Hepatocyte (in vitro differentiated cells): ENCODE measurements at regions not wholly inside any gene's neighbourhood (a gene's known extent, or its start where the extent isn't known, plus 50 kb on each side); places are given as distances from the start of the nearest gene placed in this dataset.

Experiments
- DNase-seq: peaks from one replicate; pipeline ENCODE4 v3.0.0-alpha.2; 2016; ENCODE audit warnings: low spot score
- H2AFZ ChIP-seq: fragments of 200-600 bp; sonication (generic); 2 replicates; pipeline ENCODE4 v1.6.0; 2016; ENCODE audit warnings: antibody characterized with exemption, mild to moderate bottlenecking
- H3K27ac ChIP-seq: fragments of 200-600 bp; sonication (generic); 2 replicates; pipeline ENCODE4 v1.5.1; 2016; ENCODE audit warnings: mild to moderate bottlenecking
- H3K27me3 ChIP-seq: fragments of 200-600 bp; sonication (generic); 2 replicates; pipeline ENCODE4 v1.6.1; 2016
- H3K36me3 ChIP-seq: fragments of 200-600 bp; sonication (generic); replicated peaks from 2 replicates; pipeline ENCODE4 v1.5.1; 2016; ENCODE audit warnings: low read depth; ENCODE audit not compliant: insufficient read depth
- H3K4me1 ChIP-seq: fragments of 200-600 bp; sonication (generic); 2 replicates; pipeline ENCODE4 v1.5.1; 2016; ENCODE audit warnings: mild to moderate bottlenecking, moderate library complexity; ENCODE audit not compliant: insufficient read depth
- H3K4me2 ChIP-seq: fragments of 200-600 bp; sonication (generic); 2 replicates; pipeline ENCODE4 v1.6.0; 2016
- H3K4me3 ChIP-seq: fragments of 200-600 bp; sonication (generic); 2 replicates; pipeline ENCODE4 v1.5.1; 2016; ENCODE audit warnings: mild to moderate bottlenecking
- H3K79me2 ChIP-seq: fragments of 200-600 bp; sonication (generic); 2 replicates; pipeline ENCODE4 v1.6.0; 2017; ENCODE audit warnings: mild to moderate bottlenecking
- H3K9me2 ChIP-seq: fragments of 200-600 bp; sonication (generic); replicated peaks from 2 replicates; pipeline ENCODE4 v1.6.0; 2017; ENCODE audit warnings: mild to moderate bottlenecking; ENCODE audit not compliant: insufficient read depth
- H3K9me3 ChIP-seq: fragments of 200-600 bp; sonication (generic); 2 replicates; pipeline ENCODE4 v1.5.1; 2016; ENCODE audit warnings: low read depth, mild to moderate bottlenecking
- H4K20me1 ChIP-seq: fragments of 200-600 bp; sonication (generic); 2 replicates; pipeline ENCODE4 v1.6.0; 2016; ENCODE audit warnings: mild to moderate bottlenecking; ENCODE audit not compliant: insufficient read depth, poor library complexity, severe bottlenecking
- EZH2 ChIP-seq: fragments of 200-600 bp; sonication (generic); IDR thresholded peaks from 2 replicates; pipeline ENCODE4 v1.6.1; 2016; ENCODE audit warnings: antibody characterized with exemption, mild to moderate bottlenecking, borderline replicate concordance
- EZH2phosphoT487 ChIP-seq: fragments of 200-600 bp; sonication (generic); IDR thresholded peaks from one replicate; pipeline ENCODE4 v1.6.1; 2018; ENCODE audit warnings: antibody characterized with exemption, mild to moderate bottlenecking, low read depth, moderate library complexity; ENCODE audit not compliant: unreplicated experiment, severe bottlenecking
- WGBS: methylation state at CpG from one replicate; pipeline ENCODE4 v1.1.6; 2016; ENCODE audit warnings: low lambda C conversion rate; ENCODE audit errors: missing lambda C conversion rate; 5-methylcytosine and 5-hydroxymethylcytosine counted together
- TF ChIP-seq, protein P1 (sequence below): fragments of 200-600 bp; sonication (generic); IDR thresholded peaks from 2 replicates; pipeline ENCODE4 v1.5.1; 2016; ENCODE audit warnings: antibody characterized with exemption, mild to moderate bottlenecking; ENCODE audit not compliant: poor library complexity

GRCh38 chr3:24639481-24640329 lies 145.1 kb upstream of the THRB start:
- Histone ChIP-seq H3K36me3 (no peaks in the 10 kb centered on the region), H3K9me3 (no peaks in the 10 kb centered on the region), H3K27ac (peak overlapping the region; percentile 59), H3K4me2 (peak overlapping the region; percentile 2), H4K20me1 (no peaks in the 10 kb centered on the region), H2AFZ (peak overlapping the region; percentile 14), H3K4me3 (no peak overlapping the region), H3K79me2 (no peaks in the 10 kb centered on the region), H3K27me3 (no peaks in the 10 kb centered on the region), H3K4me1 (peaks cover 13% of the 10 kb centered on the region), H3K9me2 (no peaks in the 10 kb centered on the region)
- WGBS: 87% methylated on average over 4 of the region's 4 CpGs
- no peak for DNase-seq
- TF ChIP-seq EZH2phosphoT487 (no peak), EZH2 (no peak)
- TF ChIP-seq, protein P1, sequence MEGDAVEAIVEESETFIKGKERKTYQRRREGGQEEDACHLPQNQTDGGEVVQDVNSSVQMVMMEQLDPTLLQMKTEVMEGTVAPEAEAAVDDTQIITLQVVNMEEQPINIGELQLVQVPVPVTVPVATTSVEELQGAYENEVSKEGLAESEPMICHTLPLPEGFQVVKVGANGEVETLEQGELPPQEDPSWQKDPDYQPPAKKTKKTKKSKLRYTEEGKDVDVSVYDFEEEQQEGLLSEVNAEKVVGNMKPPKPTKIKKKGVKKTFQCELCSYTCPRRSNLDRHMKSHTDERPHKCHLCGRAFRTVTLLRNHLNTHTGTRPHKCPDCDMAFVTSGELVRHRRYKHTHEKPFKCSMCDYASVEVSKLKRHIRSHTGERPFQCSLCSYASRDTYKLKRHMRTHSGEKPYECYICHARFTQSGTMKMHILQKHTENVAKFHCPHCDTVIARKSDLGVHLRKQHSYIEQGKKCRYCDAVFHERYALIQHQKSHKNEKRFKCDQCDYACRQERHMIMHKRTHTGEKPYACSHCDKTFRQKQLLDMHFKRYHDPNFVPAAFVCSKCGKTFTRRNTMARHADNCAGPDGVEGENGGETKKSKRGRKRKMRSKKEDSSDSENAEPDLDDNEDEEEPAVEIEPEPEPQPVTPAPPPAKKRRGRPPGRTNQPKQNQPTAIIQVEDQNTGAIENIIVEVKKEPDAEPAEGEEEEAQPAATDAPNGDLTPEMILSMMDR: no peak

DNA sequence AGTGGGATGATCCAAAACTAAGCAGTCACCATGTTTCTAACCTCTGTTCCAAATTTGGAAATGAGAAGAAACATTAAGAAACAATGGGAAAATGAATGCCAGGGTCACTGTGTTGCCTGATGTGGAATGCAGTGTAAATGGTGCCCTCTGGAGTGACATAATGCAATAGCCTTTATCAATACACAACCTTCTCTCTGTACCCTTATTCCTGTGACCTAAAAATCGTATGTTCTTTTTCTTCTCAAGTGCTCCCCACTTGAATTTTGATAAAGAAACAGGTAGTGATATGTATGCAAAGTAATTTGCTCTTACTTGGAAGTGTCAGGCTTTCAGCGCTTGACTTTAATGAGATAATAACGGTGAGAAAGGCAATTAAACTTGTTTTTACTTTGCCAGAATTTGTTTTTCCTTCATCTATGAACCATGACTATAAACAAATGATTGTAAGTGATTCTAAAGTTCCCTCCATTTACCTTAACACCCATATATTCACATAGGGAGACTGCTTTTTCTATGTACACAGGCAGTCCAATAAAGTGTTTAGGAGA lies 145.8 kb upstream of the THRB start:
- DNase-seq: peak; percentile 55
- Histone ChIP-seq H3K4me3 (no peak overlapping the region), H2AFZ (no peak overlapping the region), H4K20me1 (no peaks in the 10 kb centered on the region), H3K27ac (peak overlapping the region; percentile 59), H3K36me3 (no peaks in the 10 kb centered on the region), H3K9me3 (no peaks in the 10 kb centered on the region), H3K79me2 (no peaks in the 10 kb centered on the region), H3K9me2 (no peaks in the 10 kb centered on the region), H3K4me1 (peaks cover 13% of the 10 kb centered on the region), H3K4me2 (peak overlapping the region; percentile 2), H3K27me3 (no peaks in the 10 kb centered on the region)
- 66% methylated on average over 3 of the region's 3 CpGs for WGBS
- TF ChIP-seq EZH2: no peak
- TF ChIP-seq, protein P1: peak; percentile 56

GRCh38 chr3:24641628-24642027 lies 147.0 kb upstream of the THRB start:
- Histone ChIP-seq H4K20me1 (no peaks in the 10 kb centered on the region), H3K9me2 (no peaks in the 10 kb centered on the region), H3K4me3 (no peak overlapping the region), H3K36me3 (no peaks in the 10 kb centered on the region), H3K4me2 (no peak overlapping the region), H3K27ac (peak overlapping the region; percentile 12), H3K9me3 (no peaks in the 10 kb centered on the region), H2AFZ (peak overlapping the region; percentile 16), H3K79me2 (no peaks in the 10 kb centered on the region), H3K4me1 (peaks cover 13% of the 10 kb centered on the region), H3K27me3 (no peaks in the 10 kb centered on the region)
- WGBS: 88% methylated on average over 2 of the region's 2 CpGs
- no peak for DNase-seq
- TF ChIP-seq EZH2phosphoT487 (no peak), EZH2 (no peak)
- TF ChIP-seq, protein P1: no peak
